NCI-H2081 treated with DMSO at 0.1 percent for 48 hours (cell line): ENCODE measurements at regions not wholly inside any gene's neighbourhood (a gene's known extent, or its start where the extent isn't known, plus 50 kb on each side); places are given as distances from the start of the nearest gene placed in this dataset.

Experiments used
- DNase-seq: peaks from one replicate; lab custom pipeline; 2025; lab: John Stamatoyannopoulos, UW

- DNase-seq, result no peak
These were observed 343.2 kb downstream of the KCNRG start for GRCh38 chr13:50358231-50359040.

GRCh38 chr13:50359041-50359367 is 343.8 kb downstream of the KCNRG start:
- no peak for DNase-seq

GRCh38 chr13:50359779-50360178 is 344.5 kb downstream of the KCNRG start:
- DNase-seq, result no peak

- DNase-seq, result no peak
These were observed 345.4 kb downstream of the KCNRG start for GRCh38 chr13:50360637-50361036.

GRCh38 chr13:50361282-50361681 is 346.0 kb downstream of the KCNRG start:
- no peak for DNase-seq

- DNase-seq, result peak; percentile 87
These were observed 350.5 kb downstream of the KCNRG start for GRCh38 chr13:50365408-50366391.

- peak; percentile 87 for DNase-seq
These were observed 351.4 kb downstream of the KCNRG start for GRCh38 chr13:50366488-50367174.

- no peak for DNase-seq
These were observed 354.4 kb downstream of the KCNRG start for GRCh38 chr13:50369646-50370045.

GRCh38 chr13:50370303-50370950 is 355.2 kb downstream of the KCNRG start:
- DNase-seq, result no peak

- DNase-seq, result no peak
These were observed 359.3 kb downstream of the KCNRG start for GRCh38 chr13:50374517-50374916.

GRCh38 chr13:50375792-50376191 is 360.5 kb downstream of the KCNRG start:
- DNase-seq, result no peak

GRCh38 chr13:50376895-50377575 is 361.8 kb downstream of the KCNRG start:
- DNase-seq, result no peak

- no peak for DNase-seq
These were observed 362.6 kb downstream of the KCNRG start for GRCh38 chr13:50377726-50378270.

- DNase-seq, result no peak
These were observed 363.3 kb downstream of the KCNRG start for GRCh38 chr13:50378509-50379044.

GRCh38 chr13:50379584-50379983 is 364.3 kb downstream of the KCNRG start:
- DNase-seq, result no peak

- DNase-seq, result no peak
These were observed 365.7 kb downstream of the KCNRG start for GRCh38 chr13:50380905-50381304.

GRCh38 chr13:50382511-50382910 is 367.3 kb downstream of the KCNRG start:
- no peak for DNase-seq

- DNase-seq, result no peak
These were observed 367.7 kb downstream of the KCNRG start for GRCh38 chr13:50382951-50383350.

GRCh38 chr13:50384724-50385123 is 369.5 kb downstream of the KCNRG start:
- no peak for DNase-seq

- no peak for DNase-seq
These were observed 371.4 kb downstream of the KCNRG start for GRCh38 chr13:50386541-50387050.
